ENCODE measurements at regions not wholly inside any gene's neighbourhood (a gene's known extent, or its start where the extent isn't known, plus 50 kb on each side); places are given as distances from the start of the nearest gene placed in this dataset.

DNA sequence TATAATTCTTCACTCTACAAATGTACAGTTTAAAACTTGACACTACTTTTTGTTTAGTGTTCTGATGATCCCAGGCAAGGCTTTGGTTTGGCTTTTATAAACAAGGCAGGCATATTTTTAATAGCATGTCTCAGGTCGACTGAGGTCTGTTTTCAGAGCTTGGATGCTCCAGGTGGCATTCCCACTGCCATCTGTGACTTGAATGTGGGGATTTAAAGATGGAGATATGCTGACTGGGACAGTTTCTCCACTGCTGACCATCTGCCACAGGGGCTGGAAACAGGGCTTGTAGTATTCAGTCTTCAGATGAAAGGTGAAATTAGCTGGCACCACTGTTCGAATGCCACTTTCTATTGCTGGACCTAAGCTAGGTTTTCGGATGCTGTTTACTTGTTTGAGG is 1266.2 kb upstream of the CDH18 start:
- TF ChIP-seq CTCF (IDR thresholded peaks at IDR 0.05; ENCODE audit: low read depth, low read length) (no peak), EZH2phosphoT487 (IDR thresholded peaks at IDR 0.05; ENCODE audit: low read depth) (no peak)
